NCI-H748 treated with DMSO at 0.1 percent for 48 hours (cell line): ENCODE measurements at regions not wholly inside any gene's neighbourhood (a gene's known extent, or its start where the extent isn't known, plus 50 kb on each side); places are given as distances from the start of the nearest gene placed in this dataset.
"Not testable (repeated sequence)": the region's sequence is repeated elsewhere in the genome, so short reads cannot be mapped to it uniquely, and the experiment has no call there.

Experiments
- DNase-seq: peaks from one replicate; lab custom pipeline; 2025; lab: John Stamatoyannopoulos, UW

- DNase-seq: no peak
Observed at GRCh38 chr3:73228437-73228836, 167.0 kb downstream of the EBLN2 start.

- DNase-seq: no peak
Observed at GRCh38 chr3:73228959-73229358, 167.5 kb downstream of the EBLN2 start.

- DNase-seq: no peak
Observed at GRCh38 chr3:73234354-73235014, 173.0 kb downstream of the EBLN2 start.

- no peak for DNase-seq
Observed at GRCh38 chr3:73235768-73236167, 174.3 kb downstream of the EBLN2 start.

GRCh38 chr3:73236867-73237266 is 175.4 kb downstream of the EBLN2 start:
- DNase-seq: no peak

GRCh38 chr3:73243740-73244139 is 182.3 kb downstream of the EBLN2 start:
- no peak for DNase-seq

- DNase-seq: no peak
Observed at GRCh38 chr3:73245459-73245858, 184.0 kb downstream of the EBLN2 start.

- peak; percentile 18 for DNase-seq
Observed at GRCh38 chr3:73249047-73249446, 187.6 kb downstream of the EBLN2 start.

- no peak for DNase-seq
Observed at GRCh38 chr3:73254062-73254461, 192.6 kb downstream of the EBLN2 start.

GRCh38 chr3:73255609-73256029 is 194.2 kb downstream of the EBLN2 start:
- DNase-seq: peak; percentile 78

GRCh38 chr3:73257186-73257585 is 195.7 kb downstream of the EBLN2 start:
- DNase-seq: no peak

GRCh38 chr3:73258057-73258456 is 196.6 kb downstream of the EBLN2 start:
- no peak for DNase-seq

GRCh38 chr3:73259291-73259690 is 197.8 kb downstream of the EBLN2 start:
- DNase-seq: no peak

- no peak for DNase-seq
Observed at GRCh38 chr3:73259856-73260255, 198.4 kb downstream of the EBLN2 start.

GRCh38 chr3:73266558-73266957 is 205.1 kb downstream of the EBLN2 start:
- DNase-seq: not testable (repeated sequence)

GRCh38 chr3:73269126-73269525 is 207.7 kb downstream of the EBLN2 start:
- DNase-seq: not testable (repeated sequence)

GRCh38 chr3:73270839-73271483 is 209.5 kb downstream of the EBLN2 start:
- DNase-seq: no peak

GRCh38 chr3:73273341-73273740 is 211.9 kb downstream of the EBLN2 start:
- no peak for DNase-seq

GRCh38 chr3:73280746-73281145 is 219.3 kb downstream of the EBLN2 start:
- no peak for DNase-seq

- no peak for DNase-seq
Observed at GRCh38 chr3:73284472-73284871, 223.0 kb downstream of the EBLN2 start.

GRCh38 chr3:73291541-73291940 is 230.1 kb downstream of the EBLN2 start:
- DNase-seq: no peak

GRCh38 chr3:73292220-73292619 is 230.8 kb downstream of the EBLN2 start:
- no peak for DNase-seq

- DNase-seq: no peak
Observed at GRCh38 chr3:73294537-73294936, 233.1 kb downstream of the EBLN2 start.
